Trophoblast cell (in vitro differentiated cells and primary cell): ENCODE measurements at regions not wholly inside any gene's neighbourhood (a gene's known extent, or its start where the extent isn't known, plus 50 kb on each side); places are given as distances from the start of the nearest gene placed in this dataset.

Source experiments
- DNase-seq, 2 donors: peaks; one replicate each; pipeline ENCODE4 v3.0.0-alpha.2; 2016
- H2AFZ ChIP-seq: 2 replicates; pipeline ENCODE4 v1.6.1; 2013; ENCODE audit warnings: low read length, moderate library complexity, mild to moderate bottlenecking; ENCODE audit not compliant: insufficient read depth, poor library complexity
- H2AK5ac ChIP-seq: 2 replicates; pipeline ENCODE4 v1.6.1; 2013; ENCODE audit warnings: mild to moderate bottlenecking, low read length
- H2BK120ac ChIP-seq: 2 replicates; pipeline ENCODE4 v1.6.1; 2013; ENCODE audit warnings: low read length, mild to moderate bottlenecking, moderate library complexity; ENCODE audit not compliant: insufficient read depth, poor library complexity
- H2BK12ac ChIP-seq: 2 replicates; pipeline ENCODE4 v1.6.1; 2013; ENCODE audit warnings: mild to moderate bottlenecking, low read length, moderate library complexity
- H2BK5ac ChIP-seq: 2 replicates; pipeline ENCODE4 v1.6.1; 2013; ENCODE audit warnings: low read length, low read depth, moderate library complexity, mild to moderate bottlenecking; ENCODE audit not compliant: poor library complexity
- H3K14ac ChIP-seq: 2 replicates; pipeline ENCODE4 v1.6.1; 2013; ENCODE audit warnings: mild to moderate bottlenecking, low read length
- H3K18ac ChIP-seq: 2 replicates; pipeline ENCODE4 v1.6.1; 2013; ENCODE audit warnings: mild to moderate bottlenecking, low read length
- H3K23ac ChIP-seq: 2 replicates; pipeline ENCODE4 v1.6.1; 2013; ENCODE audit warnings: low read length
- H3K27ac ChIP-seq: 2 replicates; pipeline ENCODE4 v1.5.1; 2013; ENCODE audit warnings: low read depth, mild to moderate bottlenecking, inconsistent platforms, low read length, moderate library complexity
- H3K27me3 ChIP-seq: 2 replicates; pipeline ENCODE4 v1.6.1; 2013; ENCODE audit warnings: inconsistent platforms, mild to moderate bottlenecking, low read length, moderate library complexity; ENCODE audit not compliant: insufficient read depth
- H3K36me3 ChIP-seq, 2 experiments: 1 replicate in 1 of 2; 2 replicates in 1 of 2; pipeline ENCODE4 v1.6.1; 2013; ENCODE audit warnings: low read length in 2 of 2, mild to moderate bottlenecking in 2 of 2, moderate library complexity in 1 of 2; ENCODE audit not compliant: insufficient read depth in 2 of 2, control insufficient read depth in 1 of 2
- H3K4ac ChIP-seq: 2 replicates; pipeline ENCODE4 v1.6.1; 2013; ENCODE audit warnings: low read depth, mild to moderate bottlenecking, low read length, moderate library complexity
- H3K4me1 ChIP-seq, 2 experiments: 1 replicate in 1 of 2; 2 replicates in 1 of 2; pipeline ENCODE4 v1.6.1; 2013; ENCODE audit warnings: low read length in 2 of 2, mild to moderate bottlenecking in 2 of 2, moderate library complexity in 1 of 2; ENCODE audit not compliant: insufficient read depth in 2 of 2, control insufficient read depth in 1 of 2
- H3K4me2 ChIP-seq: 2 replicates; pipeline ENCODE4 v1.6.1; 2013; ENCODE audit warnings: inconsistent platforms, mild to moderate bottlenecking, low read length, moderate library complexity
- H3K4me3 ChIP-seq: 2 replicates; pipeline ENCODE4 v1.5.1; 2013; ENCODE audit warnings: mild to moderate bottlenecking, low read depth, low read length, inconsistent platforms
- H3K79me1 ChIP-seq: one replicate; pipeline ENCODE4 v1.6.1; 2013; ENCODE audit warnings: low read length
- H3K79me2 ChIP-seq: 2 replicates; pipeline ENCODE4 v1.6.1; 2013; ENCODE audit warnings: low read length, mild to moderate bottlenecking; ENCODE audit not compliant: control insufficient read depth, insufficient read depth, poor library complexity
- H3K9ac ChIP-seq: 2 replicates; pipeline ENCODE4 v1.6.1; 2013; ENCODE audit warnings: mild to moderate bottlenecking, low read length
- H3K9me3 ChIP-seq: 2 replicates; pipeline ENCODE4 v1.6.1; 2013; ENCODE audit warnings: low read depth, mild to moderate bottlenecking, control low read depth, inconsistent platforms, low read length; ENCODE audit not compliant: insufficient read depth
- H4K12ac ChIP-seq: 2 replicates; pipeline ENCODE4 v1.6.1; 2013; ENCODE audit warnings: low read depth, mild to moderate bottlenecking, low read length, moderate library complexity
- H4K8ac ChIP-seq: 2 replicates; pipeline ENCODE4 v1.6.1; 2013; ENCODE audit warnings: low read depth, mild to moderate bottlenecking, low read length, moderate library complexity
- H4K91ac ChIP-seq: one replicate; pipeline ENCODE4 v1.6.1; 2013; ENCODE audit warnings: low read depth, mild to moderate bottlenecking, low read length, moderate library complexity
- WGBS: extraction: QIAGEN DNeasy Blood & Tissue Kit; methylation state at CpG from one replicate; pipeline ENCODE4 v1.1.7; 2013; ENCODE audit warnings: missing lambda C conversion rate; ENCODE audit not compliant: insufficient read length, insufficient coverage; ENCODE audit errors: extremely low coverage; 5-methylcytosine and 5-hydroxymethylcytosine counted together

GRCh38 chr2:144583741-144584453, 64.0 kb upstream of the ZEB2 start:
- H2BK120ac ChIP-seq, result no peak overlapping the region

GRCh38 chr2:144583381-144583729, 63.4 kb upstream of the ZEB2 start:
- Histone ChIP-seq H2BK120ac (no peak overlapping the region), H3K36me3 (no peaks in the 10 kb centered on the region), H3K9me3 (no peaks in the 10 kb centered on the region), H4K8ac (no peak overlapping the region), H2AK5ac (no peak overlapping the region), H3K18ac (no peak overlapping the region), H3K4me2 (no peak overlapping the region), H3K27ac (no peak overlapping the region), H3K23ac (no peak overlapping the region), H3K79me2 (no peaks in the 10 kb centered on the region), H2BK5ac (no peak overlapping the region), H3K4ac (no peak overlapping the region), H3K4me3 (no peak overlapping the region), H3K79me1 (no peaks in the 10 kb centered on the region), H3K4me1 (peaks cover 0 to 4% of the 10 kb centered on the region in 2 experiments), H4K12ac (no peak overlapping the region), H4K91ac (no peak overlapping the region), H3K27me3 (no peaks in the 10 kb centered on the region), H3K9ac (no peak overlapping the region), H2AFZ (no peak overlapping the region), H2BK12ac (no peak overlapping the region), H3K14ac (no peak overlapping the region)
- no CpG with 5 or more reads among the region's 6 CpGs for WGBS
- no peak for DNase-seq

More at GRCh38 chr2:144583741-144584453, 64.0 kb upstream of the ZEB2 start:
- no peak overlapping the region for H3K14ac ChIP-seq
- peaks cover 0 to 4% of the 10 kb centered on the region in 2 experiments for H3K4me1 ChIP-seq
- no peak overlapping the region for H3K27ac ChIP-seq
- no peak overlapping the region for H3K4me3 ChIP-seq
- no peak overlapping the region for H2AFZ ChIP-seq
- H4K12ac ChIP-seq, result no peak overlapping the region
- H3K4ac ChIP-seq, result no peak overlapping the region
- no peak overlapping the region for H3K23ac ChIP-seq
- no peaks in the 10 kb centered on the region for H3K9me3 ChIP-seq
- no peak overlapping the region for H4K91ac ChIP-seq
- H3K79me2 ChIP-seq, result no peaks in the 10 kb centered on the region
- no peak overlapping the region for H3K9ac ChIP-seq
- no peaks in the 10 kb centered on the region for H3K79me1 ChIP-seq
- H2AK5ac ChIP-seq, result no peak overlapping the region
- no peak overlapping the region for H3K18ac ChIP-seq
- DNase-seq, result peak; percentile 28 to 59
- H4K8ac ChIP-seq, result no peak overlapping the region
- no peaks in the 10 kb centered on the region for H3K36me3 ChIP-seq
- 100% methylated on average over 2 of the region's 4 CpGs for WGBS
- H3K4me2 ChIP-seq, result no peak overlapping the region
- H3K27me3 ChIP-seq, result no peaks in the 10 kb centered on the region
- no peak overlapping the region for H2BK5ac ChIP-seq
- no peak overlapping the region for H2BK12ac ChIP-seq

GRCh38 chr2:144582651-144583380, 62.9 kb upstream of the ZEB2 start:
- H3K18ac ChIP-seq, result no peak overlapping the region
- no peak overlapping the region for H3K9ac ChIP-seq
- DNase-seq, result no peak
- H3K79me2 ChIP-seq, result no peaks in the 10 kb centered on the region
- H3K23ac ChIP-seq, result no peak overlapping the region
- no peak overlapping the region for H3K4me3 ChIP-seq
- H3K14ac ChIP-seq, result no peak overlapping the region
- H3K9me3 ChIP-seq, result no peaks in the 10 kb centered on the region
- H3K4me2 ChIP-seq, result no peak overlapping the region
- H3K27ac ChIP-seq, result no peak overlapping the region
- H2AK5ac ChIP-seq, result no peak overlapping the region
- no peak overlapping the region for H2BK12ac ChIP-seq
- peaks cover 0 to 4% of the 10 kb centered on the region in 2 experiments for H3K4me1 ChIP-seq
- no peak overlapping the region for H2BK120ac ChIP-seq
- no peaks in the 10 kb centered on the region for H3K36me3 ChIP-seq
- no peaks in the 10 kb centered on the region for H3K79me1 ChIP-seq
- H3K27me3 ChIP-seq, result no peaks in the 10 kb centered on the region
- no peak overlapping the region for H2AFZ ChIP-seq
- no peak overlapping the region for H3K4ac ChIP-seq
- H4K8ac ChIP-seq, result no peak overlapping the region
- H4K91ac ChIP-seq, result no peak overlapping the region
- H2BK5ac ChIP-seq, result no peak overlapping the region
- no CpG with 5 or more reads among the region's 12 CpGs for WGBS
- H4K12ac ChIP-seq, result no peak overlapping the region

GRCh38 chr2:144580521-144581161, 60.7 kb upstream of the ZEB2 start:
- peaks cover 0 to 4% of the 10 kb centered on the region in 2 experiments for H3K4me1 ChIP-seq
- H3K9me3 ChIP-seq, result no peaks in the 10 kb centered on the region
- H3K18ac ChIP-seq, result no peak overlapping the region
- H3K4ac ChIP-seq, result no peak overlapping the region
- no peak overlapping the region for H4K91ac ChIP-seq
- no peak overlapping the region for H2BK5ac ChIP-seq
- H3K27ac ChIP-seq, result no peak overlapping the region
- no peaks in the 10 kb centered on the region for H3K79me1 ChIP-seq
- DNase-seq, result no peak
- no peak overlapping the region for H4K12ac ChIP-seq
- H3K36me3 ChIP-seq, result no peaks in the 10 kb centered on the region
- no peak overlapping the region for H3K4me3 ChIP-seq
- no peak overlapping the region for H3K4me2 ChIP-seq
- no peak overlapping the region for H2BK120ac ChIP-seq
- no peak overlapping the region for H2AFZ ChIP-seq
- H3K23ac ChIP-seq, result no peak overlapping the region
- H2BK12ac ChIP-seq, result no peak overlapping the region
- H3K14ac ChIP-seq, result no peak overlapping the region
- no peak overlapping the region for H3K9ac ChIP-seq
- no peak overlapping the region for H4K8ac ChIP-seq
- H2AK5ac ChIP-seq, result no peak overlapping the region
- H3K27me3 ChIP-seq, result no peaks in the 10 kb centered on the region
- no CpG with 5 or more reads among the region's 4 CpGs for WGBS
- no peaks in the 10 kb centered on the region for H3K79me2 ChIP-seq
